ENCODE measurements at regions not wholly inside any gene's neighbourhood (a gene's known extent, or its start where the extent isn't known, plus 50 kb on each side); places are given as distances from the start of the nearest gene placed in this dataset.

GRCh38 chr2:14684516-14684915 lies 52.0 kb downstream of the LRATD1 start:
- DNase-seq = no peak

GRCh38 chr2:14690926-14691325 lies 58.4 kb downstream of the LRATD1 start:
- DNase-seq = no peak

GRCh38 chr2:14693874-14694273 lies 61.4 kb downstream of the LRATD1 start:
- no peak for DNase-seq

GRCh38 chr2:14700753-14701152 lies 68.2 kb downstream of the LRATD1 start:
- no peak for DNase-seq

GRCh38 chr2:14702258-14702657 lies 69.7 kb downstream of the LRATD1 start:
- DNase-seq = no peak

GRCh38 chr2:14706201-14706600 lies 73.7 kb downstream of the LRATD1 start:
- no peak for DNase-seq

- no peak for DNase-seq
Measured at GRCh38 chr2:14712111-14712510, 79.6 kb downstream of the LRATD1 start.

GRCh38 chr2:14713248-14713647 lies 80.7 kb downstream of the LRATD1 start:
- no peak for DNase-seq

GRCh38 chr2:14715600-14715999 lies 83.1 kb downstream of the LRATD1 start:
- no peak for DNase-seq

- no peak for DNase-seq
Measured at GRCh38 chr2:14716319-14716718, 83.8 kb downstream of the LRATD1 start.

GRCh38 chr2:14717131-14717530 lies 84.6 kb downstream of the LRATD1 start:
- no peak for DNase-seq

GRCh38 chr2:14720319-14720718 lies 87.8 kb downstream of the LRATD1 start:
- no peak for DNase-seq

GRCh38 chr2:14720739-14721138 lies 88.2 kb downstream of the LRATD1 start:
- DNase-seq = no peak

GRCh38 chr2:14722904-14723570 lies 90.5 kb downstream of the LRATD1 start:
- no peak for DNase-seq

GRCh38 chr2:14723684-14724083 lies 91.2 kb downstream of the LRATD1 start:
- DNase-seq = no peak

GRCh38 chr2:14735696-14736095 lies 103.2 kb downstream of the LRATD1 start:
- DNase-seq = no peak

- DNase-seq = no peak
Measured at GRCh38 chr2:14737201-14737600, 104.7 kb downstream of the LRATD1 start.

- DNase-seq = no peak
Measured at GRCh38 chr2:14743861-14744260, 111.3 kb downstream of the LRATD1 start.

GRCh38 chr2:14745288-14746076 lies 113.0 kb downstream of the LRATD1 start:
- no peak for DNase-seq

- DNase-seq = no peak
Measured at GRCh38 chr2:14746133-14746532, 113.6 kb downstream of the LRATD1 start.

- DNase-seq = no peak
Measured at GRCh38 chr2:14747447-14747846, 114.9 kb downstream of the LRATD1 start.

GRCh38 chr2:14749884-14750283 lies 117.4 kb downstream of the LRATD1 start:
- DNase-seq = no peak

- no peak for DNase-seq
Measured at GRCh38 chr2:14750433-14750832, 117.9 kb downstream of the LRATD1 start.

- no peak for DNase-seq
Measured at GRCh38 chr2:14751581-14751980, 119.1 kb downstream of the LRATD1 start.

- no peak for DNase-seq
Measured at GRCh38 chr2:14752295-14752694, 119.8 kb downstream of the LRATD1 start.
